GM18951 (cell line): ENCODE measurements at regions not wholly inside any gene's neighbourhood (a gene's known extent, or its start where the extent isn't known, plus 50 kb on each side); places are given as distances from the start of the nearest gene placed in this dataset.

ENCODE experiments used
- POLR2A ChIP-seq: IDR thresholded peaks from 4 replicates; pipeline ENCODE4 v1.6.1; 2011; ENCODE audit warnings: mild to moderate bottlenecking; ENCODE audit not compliant: insufficient read length, insufficient read depth; ENCODE audit errors: extremely low read depth
- in situ Hi-C: fragments of 300-500 bp; cut with MboI; formaldehyde crosslinking; loops from one replicate; pipeline ENCODE4 v1.12.0; 2022; ENCODE audit warnings: low sequenced_read_pairs, mixed read lengths, inconsistent platforms; ENCODE audit not compliant: unreplicated experiment

DNA sequence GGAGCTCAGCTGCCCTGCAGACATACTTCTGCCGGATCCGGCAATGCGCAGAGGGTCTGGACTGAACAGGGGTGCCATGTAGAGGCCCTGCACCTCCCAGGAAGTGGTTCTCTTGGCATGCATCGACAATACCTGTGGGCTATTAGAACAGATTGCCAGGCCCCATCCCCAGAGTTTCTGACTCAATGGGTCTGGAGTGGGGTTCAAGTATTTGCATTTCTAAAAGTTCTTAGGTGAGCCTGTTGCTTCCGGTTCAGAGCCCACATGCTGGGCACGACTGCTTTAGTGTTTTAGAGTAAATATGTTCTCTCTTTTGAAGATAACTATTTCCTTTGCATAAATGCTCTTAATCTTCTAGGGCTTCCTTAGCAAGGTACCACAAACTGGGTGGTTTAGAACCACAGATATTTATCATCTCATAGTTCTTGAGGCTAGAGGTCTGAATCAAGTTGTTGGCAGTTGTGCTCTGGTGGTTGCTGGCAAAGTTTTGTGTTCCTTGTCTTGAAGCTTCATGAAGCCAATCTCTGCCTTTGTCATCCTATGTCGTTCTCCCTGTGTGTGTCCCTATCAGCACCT, 435.5 kb downstream of the TCERG1L start:
- TF ChIP-seq POLR2A = no peak
- in situ Hi-C loops = no loop called here

DNA sequence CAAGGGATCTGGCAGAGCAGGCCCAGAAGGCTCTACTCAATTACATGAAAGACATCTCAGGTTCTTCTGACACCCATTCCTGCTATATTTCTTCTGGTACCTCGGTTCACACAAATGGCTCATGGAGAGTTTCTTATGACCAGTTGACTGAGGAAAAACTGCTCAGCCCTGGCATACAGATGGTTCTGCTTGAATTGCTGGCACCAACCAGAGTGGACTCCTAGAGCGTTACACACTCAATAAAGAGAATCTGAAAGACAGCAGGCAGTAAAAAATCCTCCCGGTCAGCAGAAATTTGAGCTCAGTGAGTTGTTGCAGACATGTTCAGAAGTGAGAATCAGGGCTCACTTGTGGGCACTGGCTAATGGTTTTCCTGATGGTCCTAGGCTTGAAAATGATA, 434.4 kb downstream of the TCERG1L start:
- in situ Hi-C loops = no loop called here
- TF ChIP-seq POLR2A = no peak

DNA sequence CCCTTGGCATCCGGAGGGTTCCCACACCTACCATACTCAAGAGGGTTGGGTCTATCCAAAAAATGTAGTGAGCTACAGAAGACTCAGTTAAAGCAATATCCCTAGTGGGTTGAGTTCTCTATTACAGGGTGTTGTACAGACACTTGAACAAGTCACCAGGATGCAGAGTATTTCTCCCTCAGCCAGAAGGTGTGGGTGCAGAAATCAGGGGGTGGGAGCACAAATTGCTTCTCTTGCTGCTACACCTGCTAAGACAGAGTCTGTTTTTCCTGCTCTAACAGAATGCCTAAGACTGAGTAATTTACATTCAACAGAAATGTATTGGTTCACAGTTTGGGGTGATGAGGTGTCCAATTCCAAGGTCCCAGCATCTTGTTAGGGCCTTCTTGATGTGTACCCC, 433.4 kb downstream of the TCERG1L start:
- TF ChIP-seq POLR2A = no peak
- in situ Hi-C loops = no loop called here

DNA sequence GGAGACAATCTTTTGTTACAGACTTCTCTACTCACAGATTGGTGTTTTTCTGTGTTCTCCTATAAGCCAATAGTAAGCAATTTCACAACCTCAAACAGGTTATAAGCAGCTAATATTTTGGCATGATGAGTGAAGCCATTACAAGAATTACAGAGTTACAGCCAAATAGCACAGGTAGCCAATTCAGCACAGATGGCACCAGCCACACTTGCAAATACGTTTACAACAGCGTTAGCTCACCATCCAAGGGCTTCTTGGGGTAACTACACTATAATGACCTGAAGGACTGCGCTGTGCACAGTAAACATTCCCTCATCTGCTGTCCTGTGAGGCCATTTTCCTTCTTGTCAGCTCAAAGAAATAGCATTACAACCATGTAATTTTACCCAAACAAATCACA, 428.6 kb downstream of the TCERG1L start:
- in situ Hi-C loops = no loop called here
- no peak for TF ChIP-seq POLR2A

DNA sequence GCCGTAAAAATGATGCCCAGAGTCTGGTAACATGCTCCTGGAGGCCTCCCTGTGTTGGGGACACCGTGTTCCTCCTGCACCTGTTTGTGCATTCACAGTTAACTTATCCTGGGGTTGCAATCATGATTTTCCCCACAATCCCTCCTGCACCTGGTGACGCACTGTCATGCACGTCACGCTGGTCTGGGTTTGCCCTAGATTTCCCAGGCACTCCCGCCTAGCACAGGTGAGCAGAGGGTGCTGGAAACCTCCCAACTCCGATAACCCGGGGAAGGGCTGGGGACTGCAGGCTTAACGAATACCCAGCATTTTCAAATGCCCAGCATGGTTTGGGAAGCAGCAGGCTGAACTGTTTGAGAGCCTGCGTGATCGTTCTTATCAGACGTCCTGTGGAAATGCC, 427.1 kb downstream of the TCERG1L start:
- no peak for TF ChIP-seq POLR2A
- in situ Hi-C loops = no loop called here

DNA sequence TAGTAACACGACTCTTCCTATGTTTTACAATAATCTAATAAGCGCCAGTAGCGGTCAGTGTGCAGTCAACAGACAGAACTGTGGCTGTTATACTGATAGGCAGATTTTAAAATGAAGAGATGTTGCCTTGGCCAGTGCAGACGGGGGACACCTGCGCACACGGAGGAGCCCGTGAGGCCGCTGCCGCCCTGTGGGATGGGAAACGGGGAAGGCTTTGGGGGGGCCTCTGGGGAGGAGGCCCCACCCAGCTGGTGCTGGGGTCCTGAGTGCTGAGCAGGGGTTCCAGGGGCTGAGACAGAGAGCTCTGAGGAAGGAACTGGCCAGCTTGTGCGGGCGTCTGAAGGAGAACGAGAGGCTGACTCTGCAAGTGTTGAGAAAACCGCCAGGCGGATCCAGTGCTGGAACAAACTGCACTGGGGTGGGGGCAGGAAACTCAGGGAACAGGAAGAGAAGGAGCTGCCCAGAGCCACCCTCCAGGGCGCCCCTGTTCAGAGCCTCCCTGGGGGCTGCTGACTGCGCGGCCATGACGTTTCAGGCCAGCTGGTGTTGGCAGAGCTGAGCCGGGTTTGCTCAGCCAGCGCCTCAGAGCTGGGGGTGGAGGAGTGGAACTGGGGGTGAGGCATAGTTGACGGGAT, 426.4 kb downstream of the TCERG1L start:
- in situ Hi-C loops = no loop called here
- no peak for TF ChIP-seq POLR2A

DNA sequence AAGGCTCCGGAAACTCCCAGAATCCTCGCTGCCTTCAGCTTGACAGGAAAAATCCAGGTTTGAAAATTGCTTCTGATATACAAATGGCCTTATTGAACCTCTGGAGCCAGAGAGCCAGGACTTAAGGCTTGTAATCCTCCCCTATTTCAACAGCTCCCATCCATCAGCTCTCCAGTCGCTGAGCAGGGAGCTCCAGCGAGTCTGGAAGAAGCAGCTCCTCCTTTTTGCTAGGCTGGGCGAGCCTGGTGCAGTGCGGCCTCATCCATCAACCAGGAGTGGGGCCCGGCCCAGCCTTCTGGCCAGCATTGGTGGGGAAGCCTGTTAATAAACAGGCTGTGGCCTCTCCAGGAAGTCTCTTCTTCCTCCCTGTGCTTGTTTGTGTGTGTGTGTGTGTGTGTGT, 424.4 kb downstream of the TCERG1L start:
- no peak for TF ChIP-seq POLR2A
- in situ Hi-C loops = no loop called here

DNA sequence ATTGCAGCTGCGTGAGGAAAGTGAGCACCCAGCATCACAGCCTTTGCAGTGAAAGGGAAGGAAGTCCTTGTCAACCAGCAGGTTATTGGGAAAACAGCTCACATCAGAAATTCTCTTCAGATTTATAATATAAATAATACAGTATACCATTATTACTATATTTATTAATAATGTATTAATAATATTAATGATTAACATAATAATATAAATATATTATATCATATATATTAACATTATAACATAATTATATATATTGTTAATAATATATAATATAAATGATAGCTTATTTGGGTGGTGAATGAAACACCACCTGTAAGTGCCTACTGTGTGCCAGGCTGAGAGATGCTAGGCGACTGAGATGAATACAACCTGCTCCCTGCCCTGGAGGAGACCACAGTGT, 423.0 kb downstream of the TCERG1L start:
- in situ Hi-C loops = no loop called here
- TF ChIP-seq POLR2A = no peak

DNA sequence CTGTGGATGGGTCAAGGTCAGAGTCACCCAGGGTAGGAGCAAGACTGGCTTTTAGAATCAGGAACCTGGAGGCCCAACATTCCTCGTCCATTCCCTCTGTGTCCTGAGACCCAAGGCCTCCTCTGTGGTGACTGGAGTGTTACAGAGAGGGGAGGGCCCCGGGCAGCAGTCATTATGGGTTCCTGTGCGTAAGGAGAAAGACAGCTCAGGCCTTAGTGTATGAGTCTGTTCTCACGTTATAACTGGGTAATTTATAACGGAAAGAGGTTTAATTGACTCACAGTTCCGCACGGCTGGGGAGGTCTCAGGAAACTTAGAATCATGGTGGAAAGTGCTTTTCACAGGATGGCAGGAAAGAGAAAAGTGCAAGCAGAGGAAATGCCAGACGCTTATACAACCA, 422.3 kb downstream of the TCERG1L start:
- TF ChIP-seq POLR2A = no peak
- in situ Hi-C loops = no loop called here

DNA sequence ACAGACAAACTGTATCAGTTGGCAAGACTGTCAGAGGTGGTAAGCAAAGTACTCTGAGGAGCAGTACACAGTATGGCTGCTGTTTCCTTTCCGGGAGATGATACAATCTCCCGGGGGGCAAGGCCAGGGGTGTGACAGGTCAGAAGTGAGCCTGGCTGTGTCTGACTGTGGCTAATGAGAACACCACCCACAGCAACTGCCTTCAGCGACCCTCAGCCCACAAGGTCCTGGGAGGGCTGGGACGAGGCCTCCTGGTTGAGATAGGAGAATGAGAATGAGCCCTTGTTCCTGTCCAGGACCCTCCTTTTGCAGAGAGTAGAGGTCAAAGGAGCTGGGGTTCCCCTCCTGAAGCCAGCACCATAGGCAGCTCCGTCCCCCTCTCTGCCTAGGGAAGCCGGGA, 421.7 kb downstream of the TCERG1L start:
- no peak for TF ChIP-seq POLR2A
- in situ Hi-C loops = no loop called here

DNA sequence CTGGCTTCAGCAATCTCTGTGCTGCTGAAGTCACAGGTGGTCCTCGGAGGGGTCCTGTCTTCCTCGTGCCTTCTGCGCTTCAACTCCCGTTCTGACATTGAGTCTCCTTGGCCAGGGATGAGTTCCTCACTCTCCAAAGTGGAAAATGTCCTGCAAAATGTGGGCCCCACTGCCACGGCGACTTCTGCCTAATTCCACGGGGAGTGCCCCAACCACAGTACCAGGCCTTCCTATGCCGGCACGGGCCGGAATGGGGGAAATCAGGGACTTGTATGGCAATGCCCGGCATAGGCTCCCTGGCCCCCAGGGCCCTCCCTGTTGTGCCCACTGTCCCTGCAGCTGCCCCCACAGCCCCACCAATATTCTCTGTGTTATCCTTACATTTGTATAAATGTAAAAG, 420.5 kb downstream of the TCERG1L start:
- in situ Hi-C loops = no loop called here
- no peak for TF ChIP-seq POLR2A

DNA sequence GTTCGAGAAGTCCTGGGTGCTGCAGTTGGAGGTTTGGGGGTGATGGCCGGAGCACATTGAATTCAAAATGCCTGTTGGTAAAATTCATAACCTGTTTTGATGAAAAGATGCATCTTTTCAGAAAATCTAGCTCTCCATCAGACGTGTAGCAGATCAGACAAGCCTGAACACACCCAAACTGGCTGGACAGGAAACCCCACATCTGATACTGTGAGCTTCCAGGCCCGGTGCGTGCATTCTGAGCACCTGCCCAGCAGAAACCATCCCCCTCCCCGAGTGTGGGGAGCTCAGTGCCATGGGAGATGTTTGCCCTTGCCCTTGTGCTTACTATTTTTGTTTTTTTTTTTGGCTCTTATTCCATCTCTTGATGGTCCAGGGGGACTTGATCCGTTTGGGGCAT, 417.1 kb downstream of the TCERG1L start:
- in situ Hi-C loops = no loop called here
- TF ChIP-seq POLR2A = no peak

DNA sequence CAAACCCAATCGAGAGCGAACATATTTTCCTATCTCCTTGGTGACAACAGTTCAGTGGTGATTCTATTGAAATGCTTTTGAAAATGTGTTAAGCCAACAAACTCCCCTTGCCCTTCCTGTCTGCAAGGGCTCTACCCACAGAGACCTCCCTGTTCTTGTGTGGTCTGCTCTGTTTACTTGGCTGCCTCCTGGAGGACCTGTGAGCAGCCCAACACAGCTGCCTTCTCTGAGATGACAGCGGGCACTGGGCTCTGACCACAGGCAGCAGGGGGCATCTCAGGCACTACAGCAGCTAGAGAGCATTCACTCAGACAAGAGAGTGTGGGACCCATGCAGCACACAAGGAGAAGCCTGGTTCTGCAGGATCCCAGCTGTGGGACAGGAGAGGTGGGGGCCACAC, 416.4 kb downstream of the TCERG1L start:
- in situ Hi-C loops = no loop called here
- TF ChIP-seq POLR2A = no peak

DNA sequence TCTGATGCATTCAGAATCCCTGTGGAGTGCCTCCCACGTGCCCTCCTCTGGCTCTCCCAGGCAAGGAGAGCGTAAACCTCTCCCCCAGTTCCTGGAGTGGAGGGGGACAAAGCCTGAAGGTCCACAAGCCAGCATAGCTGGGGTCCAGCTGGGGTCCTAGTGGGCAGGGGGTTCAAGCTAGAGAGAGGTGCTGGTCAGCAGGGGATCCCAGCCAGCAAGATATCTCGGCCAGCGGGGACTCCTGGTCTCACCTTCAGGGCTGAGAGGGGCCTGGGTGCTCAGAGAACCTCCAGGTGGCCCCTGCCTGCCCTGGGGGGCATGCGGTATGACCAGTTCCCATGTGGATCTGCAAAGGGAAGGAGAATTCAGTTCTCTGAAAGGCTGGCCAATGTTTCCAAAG, 413.7 kb downstream of the TCERG1L start:
- in situ Hi-C loops = no loop called here
- no peak for TF ChIP-seq POLR2A

DNA sequence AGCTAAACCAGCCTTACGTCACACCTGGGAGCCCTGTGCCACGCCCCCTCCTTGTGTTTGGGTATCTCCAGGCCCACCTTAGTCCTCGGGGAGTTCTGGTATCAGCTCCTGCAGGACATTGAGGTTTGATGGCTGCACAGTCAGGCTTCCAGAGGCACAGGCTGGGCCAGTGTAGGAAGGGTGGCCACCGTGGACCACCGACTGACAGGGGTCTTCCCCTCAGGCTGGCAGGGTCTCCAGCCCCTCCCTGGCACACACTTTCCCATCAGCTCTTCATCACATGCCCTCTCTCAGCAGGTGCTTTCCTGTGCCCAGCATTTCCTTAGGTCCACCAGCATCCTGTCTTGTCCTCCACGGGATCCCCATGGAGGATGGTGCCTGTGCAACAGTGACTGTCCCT, 413.1 kb downstream of the TCERG1L start:
- no peak for TF ChIP-seq POLR2A
- in situ Hi-C loops = no loop called here
